ENCODE measurements at regions not wholly inside any gene's neighbourhood (a gene's known extent, or its start where the extent isn't known, plus 50 kb on each side); places are given as distances from the start of the nearest gene placed in this dataset.

GRCh38 chr18:43812627-43813026 is 535.3 kb upstream of the SYT4 start:
- ChIA-PET POLR2A (no interaction called here), CTCF (no interaction called here)
- Mint-ChIP-seq H3K27me3 (no peaks in the 10 kb centered on the region), H3K9me3 (ENCODE audit: insufficient read depth) (no peaks in the 10 kb centered on the region), H3K4me3 (no peak overlapping the region), H3K27ac (no peak overlapping the region), H3K4me1 (no peaks in the 10 kb centered on the region)
- Histone ChIP-seq H3K9me3 (ENCODE audit: control extremely low read depth in 1 of 3, control insufficient read depth in 2 of 3, insufficient read depth in 1 of 3, low read length in 2 of 3) (no peaks in the 10 kb centered on the region), H3K9ac (ENCODE audit: low read length) (no peak overlapping the region), H3K36me3 (replicated peaks in 1 of 2; ENCODE audit: control extremely low read depth in 1 of 2, control insufficient read depth in 1 of 2, extremely low read depth in 1 of 2, insufficient read depth in 2 of 2, low read length in 1 of 2) (no peaks in the 10 kb centered on the region), H3K4me3 (ENCODE audit: control extremely low read depth in 1 of 5, extremely low read depth in 1 of 5, insufficient read depth in 1 of 5, low read depth in 2 of 5, low read length in 4 of 5) (no peak overlapping the region), H3K27ac (ENCODE audit: low read length in 2 of 2) (no peak overlapping the region), H3K4me1 (ENCODE audit: control insufficient read depth in 2 of 2, insufficient read depth in 2 of 2, low read length in 2 of 2) (no peaks in the 10 kb centered on the region), H3K79me2 (ENCODE audit: control insufficient read depth, insufficient read depth, low read length) (no peaks in the 10 kb centered on the region), H4K20me1 (ENCODE audit: control insufficient read depth, insufficient read depth, low read length, poor library complexity, severe bottlenecking) (no peaks in the 10 kb centered on the region), H2AFZ (ENCODE audit: insufficient read depth, low read depth, low read length, poor library complexity, severe bottlenecking) (no peak overlapping the region), H3K4me2 (replicated peaks; ENCODE audit: low read depth, low read length, poor library complexity, severe bottlenecking) (no peak overlapping the region), H3K27me3 (replicated peaks in 1 of 4; ENCODE audit: control extremely low read depth in 1 of 4, control insufficient read depth in 3 of 4, insufficient read depth in 4 of 4, low read length in 3 of 4) (no peaks in the 10 kb centered on the region)
- DNase-seq (no peak), ATAC-seq (ENCODE audit: low read depth) (no peak)
- TF ChIP-seq EZH2 (IDR thresholded peaks at IDR 0.05; ENCODE audit: borderline replicate concordance, insufficient read depth, low read depth, low read length, poor library complexity, severe bottlenecking) (no peak), CTCF (IDR thresholded peaks at IDR 0.05) (no peak)
- WGBS (ENCODE audit: insufficient coverage) = no CpG with 5 or more reads among the region's 1 CpG
- intact Hi-C loops (cut with micrococcal nuclease) = no loop called here

GRCh38 chr18:43819397-43819796 is 542.1 kb upstream of the SYT4 start:
- CTCF ChIA-PET = interaction anchor here (0.6 kb wide), 1 partner anchor 10 kb away, joined by 3 read pairs; no protein-coding TSS in a partner anchor
- no peaks in the 10 kb centered on the region for H3K4me1 ChIP-seq (ENCODE audit: control insufficient read depth in 2 of 2, insufficient read depth in 2 of 2, low read length in 2 of 2)
- H3K9me3 ChIP-seq (ENCODE audit: control extremely low read depth in 1 of 3, control insufficient read depth in 2 of 3, insufficient read depth in 1 of 3, low read length in 2 of 3) = no peaks in the 10 kb centered on the region
- no peak for ATAC-seq (ENCODE audit: low read depth)
- no peaks in the 10 kb centered on the region for H3K9me3 Mint-ChIP-seq (ENCODE audit: insufficient read depth)
- no peaks in the 10 kb centered on the region for H3K79me2 ChIP-seq (ENCODE audit: control insufficient read depth, insufficient read depth, low read length)
- H3K27ac Mint-ChIP-seq = no peak overlapping the region
- H3K4me3 Mint-ChIP-seq = no peak overlapping the region
- no peak overlapping the region for H3K4me2 ChIP-seq (replicated peaks; ENCODE audit: low read depth, low read length, poor library complexity, severe bottlenecking)
- POLR2A ChIA-PET = no interaction called here
- H4K20me1 ChIP-seq (ENCODE audit: control insufficient read depth, insufficient read depth, low read length, poor library complexity, severe bottlenecking) = no peaks in the 10 kb centered on the region
- no peak overlapping the region for H2AFZ ChIP-seq (ENCODE audit: insufficient read depth, low read depth, low read length, poor library complexity, severe bottlenecking)
- no peaks in the 10 kb centered on the region for H3K4me1 Mint-ChIP-seq
- H3K27me3 ChIP-seq (replicated peaks in 1 of 4; ENCODE audit: control extremely low read depth in 1 of 4, control insufficient read depth in 3 of 4, insufficient read depth in 4 of 4, low read length in 3 of 4) = no peaks in the 10 kb centered on the region
- H3K36me3 ChIP-seq (replicated peaks in 1 of 2; ENCODE audit: control extremely low read depth in 1 of 2, control insufficient read depth in 1 of 2, extremely low read depth in 1 of 2, insufficient read depth in 2 of 2, low read length in 1 of 2) = no peaks in the 10 kb centered on the region
- H3K27me3 Mint-ChIP-seq = no peaks in the 10 kb centered on the region
- no peak overlapping the region for H3K9ac ChIP-seq (ENCODE audit: low read length)
- TF ChIP-seq CTCF (IDR thresholded peaks at IDR 0.05) (no peak), EZH2 (IDR thresholded peaks at IDR 0.05; ENCODE audit: borderline replicate concordance, insufficient read depth, low read depth, low read length, poor library complexity, severe bottlenecking) (no peak)
- no peak overlapping the region for H3K4me3 ChIP-seq (ENCODE audit: control extremely low read depth in 1 of 5, extremely low read depth in 1 of 5, insufficient read depth in 1 of 5, low read depth in 2 of 5, low read length in 4 of 5)
- H3K27ac ChIP-seq (ENCODE audit: low read length in 2 of 2) = no peak overlapping the region
- 93% methylated on average over 1 of the region's 1 CpG for WGBS (ENCODE audit: insufficient coverage)
- intact Hi-C loops (cut with micrococcal nuclease) = no loop called here
- DNase-seq = no peak

Data from B cell (primary cell).